ENCODE measurements at regions not wholly inside any gene's neighbourhood (a gene's known extent, or its start where the extent isn't known, plus 50 kb on each side); places are given as distances from the start of the nearest gene placed in this dataset.

DNA sequence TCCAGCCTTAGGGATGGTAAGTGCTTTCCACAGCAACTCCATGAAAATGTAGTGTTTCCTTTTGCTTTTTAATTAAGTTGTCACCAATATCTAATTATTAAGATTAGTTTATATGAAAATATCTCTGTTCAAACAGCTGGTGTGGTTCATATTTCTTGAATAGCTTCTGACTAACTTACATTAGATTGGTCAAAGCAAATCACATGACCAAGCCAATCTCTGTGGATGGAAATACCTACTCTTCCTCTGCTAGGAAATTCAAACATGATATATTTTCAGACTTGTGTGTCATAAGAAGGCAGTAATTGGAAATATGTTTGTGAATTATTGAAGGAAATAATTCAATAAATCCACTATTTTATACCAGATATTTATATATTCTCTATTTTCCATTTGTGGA lies 54.6 kb upstream of the CADM2 start:
- no peaks in the 10 kb centered on the region for H3K27me3 ChIP-seq (ENCODE audit: control insufficient read depth, insufficient read depth, low read length)
- no peak for DNase-seq (ENCODE audit: low read depth)
- H3K36me3 ChIP-seq (ENCODE audit: control insufficient read depth, insufficient read depth, low read length), result no peaks in the 10 kb centered on the region
- H3K4me3 ChIP-seq (ENCODE audit: low read depth, low read length), result no peak overlapping the region
- TF ChIP-seq, protein P1, sequence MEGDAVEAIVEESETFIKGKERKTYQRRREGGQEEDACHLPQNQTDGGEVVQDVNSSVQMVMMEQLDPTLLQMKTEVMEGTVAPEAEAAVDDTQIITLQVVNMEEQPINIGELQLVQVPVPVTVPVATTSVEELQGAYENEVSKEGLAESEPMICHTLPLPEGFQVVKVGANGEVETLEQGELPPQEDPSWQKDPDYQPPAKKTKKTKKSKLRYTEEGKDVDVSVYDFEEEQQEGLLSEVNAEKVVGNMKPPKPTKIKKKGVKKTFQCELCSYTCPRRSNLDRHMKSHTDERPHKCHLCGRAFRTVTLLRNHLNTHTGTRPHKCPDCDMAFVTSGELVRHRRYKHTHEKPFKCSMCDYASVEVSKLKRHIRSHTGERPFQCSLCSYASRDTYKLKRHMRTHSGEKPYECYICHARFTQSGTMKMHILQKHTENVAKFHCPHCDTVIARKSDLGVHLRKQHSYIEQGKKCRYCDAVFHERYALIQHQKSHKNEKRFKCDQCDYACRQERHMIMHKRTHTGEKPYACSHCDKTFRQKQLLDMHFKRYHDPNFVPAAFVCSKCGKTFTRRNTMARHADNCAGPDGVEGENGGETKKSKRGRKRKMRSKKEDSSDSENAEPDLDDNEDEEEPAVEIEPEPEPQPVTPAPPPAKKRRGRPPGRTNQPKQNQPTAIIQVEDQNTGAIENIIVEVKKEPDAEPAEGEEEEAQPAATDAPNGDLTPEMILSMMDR (IDR thresholded peaks at IDR 0.05; ENCODE audit: insufficient read depth, low read length, poor library complexity, severe bottlenecking), result no peak

DNA sequence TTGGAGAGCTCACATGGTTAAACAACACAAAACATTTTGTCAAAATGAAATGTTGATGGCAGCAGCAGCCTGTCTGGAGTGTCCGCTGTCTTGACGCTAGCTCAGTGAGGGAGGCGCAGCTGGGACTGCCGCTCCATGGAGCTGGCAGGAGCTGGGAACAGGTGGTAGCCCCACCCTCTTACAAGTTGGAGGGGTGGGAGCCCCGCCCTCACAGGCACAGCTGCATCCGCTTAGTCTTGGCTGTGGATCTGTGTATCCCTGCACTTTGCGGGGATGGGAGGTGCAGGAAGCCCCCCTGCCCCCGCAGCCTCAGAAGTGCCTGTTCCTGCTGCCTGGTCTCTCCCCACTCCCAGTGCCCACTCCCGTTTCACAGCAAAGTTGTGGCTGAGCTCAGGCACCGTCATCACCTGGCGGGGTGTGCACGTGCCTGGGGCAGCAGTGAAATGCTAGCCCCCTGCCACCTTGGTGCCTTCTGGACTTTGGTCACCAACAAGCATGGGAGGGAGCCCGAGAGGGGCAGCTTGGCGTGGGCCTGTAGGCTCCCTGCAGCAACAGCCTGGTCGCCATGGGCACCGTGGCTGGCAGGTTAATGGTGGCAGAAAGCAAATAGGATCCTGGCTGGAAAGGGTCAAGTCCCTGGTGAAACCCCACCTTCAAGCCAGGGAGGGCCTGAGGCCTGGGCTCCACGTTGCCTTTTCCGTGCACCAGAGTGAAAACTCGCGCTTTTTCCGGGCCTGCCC lies 53.8 kb upstream of the CADM2 start:
- no peaks in the 10 kb centered on the region for H3K36me3 ChIP-seq (ENCODE audit: control insufficient read depth, insufficient read depth, low read length)
- no peak overlapping the region for H3K4me3 ChIP-seq (ENCODE audit: low read depth, low read length)
- no peak for DNase-seq (ENCODE audit: low read depth)
- TF ChIP-seq, protein P1 (IDR thresholded peaks at IDR 0.05; ENCODE audit: insufficient read depth, low read length, poor library complexity, severe bottlenecking), result no peak
- H3K27me3 ChIP-seq (ENCODE audit: control insufficient read depth, insufficient read depth, low read length), result no peaks in the 10 kb centered on the region

DNA sequence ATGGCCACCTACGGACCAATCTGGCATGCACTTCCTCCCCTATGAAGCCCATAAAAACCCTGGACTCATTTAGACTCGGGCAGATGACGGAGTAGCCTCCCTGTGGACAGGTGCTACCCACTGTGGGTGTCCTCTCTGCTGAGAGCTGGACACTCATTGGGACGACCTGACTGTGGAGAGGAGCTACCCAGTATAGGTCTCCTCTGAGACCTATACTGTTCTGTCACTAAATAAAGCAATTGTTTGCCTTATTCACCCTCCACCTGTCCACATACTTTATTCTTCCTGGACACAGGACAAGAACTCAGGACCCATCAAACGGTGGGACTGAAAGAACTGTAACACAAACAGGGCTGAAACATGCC lies 53.3 kb upstream of the CADM2 start:
- H3K27me3 ChIP-seq (ENCODE audit: control insufficient read depth, insufficient read depth, low read length), result no peaks in the 10 kb centered on the region
- no peaks in the 10 kb centered on the region for H3K36me3 ChIP-seq (ENCODE audit: control insufficient read depth, insufficient read depth, low read length)
- no peak overlapping the region for H3K4me3 ChIP-seq (ENCODE audit: low read depth, low read length)
- TF ChIP-seq, protein P1 (IDR thresholded peaks at IDR 0.05; ENCODE audit: insufficient read depth, low read length, poor library complexity, severe bottlenecking), result no peak
- DNase-seq (ENCODE audit: low read depth), result no peak

DNA sequence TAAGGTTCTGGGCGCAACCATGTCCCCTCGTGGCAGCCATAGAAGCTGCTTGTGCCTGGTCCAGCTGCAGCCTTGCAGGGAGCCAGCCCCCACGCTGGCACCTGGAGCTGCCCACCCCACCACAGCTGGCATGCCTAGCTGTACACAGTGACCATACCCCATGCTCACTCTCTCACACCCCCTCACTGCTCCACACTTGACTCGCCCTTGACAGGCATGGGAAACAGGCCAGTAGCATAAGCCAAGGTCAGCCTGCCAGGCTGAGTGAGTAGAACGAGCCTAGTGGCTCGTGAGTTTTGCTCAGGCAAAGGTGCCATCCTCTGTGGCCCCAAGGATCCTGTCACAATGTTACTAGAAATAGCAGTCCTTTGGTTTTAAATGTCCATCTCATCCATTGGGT lies 52.7 kb upstream of the CADM2 start:
- no peak for DNase-seq (ENCODE audit: low read depth)
- H3K4me3 ChIP-seq (ENCODE audit: low read depth, low read length), result no peak overlapping the region
- TF ChIP-seq, protein P1 (IDR thresholded peaks at IDR 0.05; ENCODE audit: insufficient read depth, low read length, poor library complexity, severe bottlenecking), result no peak
- no peaks in the 10 kb centered on the region for H3K36me3 ChIP-seq (ENCODE audit: control insufficient read depth, insufficient read depth, low read length)
- H3K27me3 ChIP-seq (ENCODE audit: control insufficient read depth, insufficient read depth, low read length), result no peaks in the 10 kb centered on the region

Measured in kidney epithelial cell (primary cell).